GM19372 (cell line): ENCODE measurements at regions not wholly inside any gene's neighbourhood (a gene's known extent, or its start where the extent isn't known, plus 50 kb on each side); places are given as distances from the start of the nearest gene placed in this dataset.
A peak's percentile ranks its signal among the peaks of the same experiment; 100 is the strongest.
"Not testable (repeated sequence)": the region's sequence is repeated elsewhere in the genome, so short reads cannot be mapped to it uniquely, and the experiment has no call there.

Experiments
- ATAC-seq: cut with Tn5 transposase; IDR thresholded peaks from one replicate; pipeline ENCODE4 v1.9.1; 2021; ENCODE audit warnings: mild to moderate bottlenecking, low read depth, moderate library complexity; ENCODE audit not compliant: unreplicated experiment

DNA sequence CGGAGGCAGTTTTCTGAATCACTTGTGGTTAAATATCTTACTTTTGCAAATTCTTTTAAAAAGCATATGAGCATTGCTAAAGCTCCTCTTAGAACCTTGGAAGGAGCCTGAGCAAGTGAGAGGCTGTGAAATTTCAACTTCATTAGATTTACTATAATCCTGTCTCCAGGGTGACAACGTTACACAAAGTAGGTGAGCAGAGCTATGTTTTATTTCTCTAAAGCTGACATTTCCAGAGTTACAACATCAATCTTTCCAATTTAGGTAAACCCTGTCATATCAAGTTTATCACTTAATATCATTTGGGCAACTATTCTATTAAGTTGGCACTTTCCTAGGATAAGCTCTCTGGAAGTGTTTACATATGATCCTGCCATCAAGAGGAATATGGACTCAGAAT lies 544.9 kb upstream of the CBLB start:
- ATAC-seq, result no peak

DNA sequence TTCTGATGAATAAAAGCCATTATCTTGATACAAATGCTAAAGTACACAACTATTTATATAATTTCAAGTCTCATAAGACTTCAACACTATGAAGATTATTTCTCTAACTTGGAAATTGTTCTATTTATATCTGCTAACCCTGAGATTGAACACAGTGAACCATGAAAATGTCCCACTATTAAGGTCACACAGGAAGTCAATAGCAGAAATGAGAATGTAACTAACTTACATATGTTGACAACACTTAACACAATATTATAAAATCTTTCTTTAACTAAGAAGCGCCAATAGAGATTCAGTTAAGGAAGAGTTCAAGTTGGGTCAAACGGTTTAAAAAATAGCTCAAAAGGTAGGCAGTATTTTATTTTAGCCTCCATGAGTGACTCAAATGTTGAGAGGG lies 551.8 kb upstream of the CBLB start:
- ATAC-seq, result no peak

DNA sequence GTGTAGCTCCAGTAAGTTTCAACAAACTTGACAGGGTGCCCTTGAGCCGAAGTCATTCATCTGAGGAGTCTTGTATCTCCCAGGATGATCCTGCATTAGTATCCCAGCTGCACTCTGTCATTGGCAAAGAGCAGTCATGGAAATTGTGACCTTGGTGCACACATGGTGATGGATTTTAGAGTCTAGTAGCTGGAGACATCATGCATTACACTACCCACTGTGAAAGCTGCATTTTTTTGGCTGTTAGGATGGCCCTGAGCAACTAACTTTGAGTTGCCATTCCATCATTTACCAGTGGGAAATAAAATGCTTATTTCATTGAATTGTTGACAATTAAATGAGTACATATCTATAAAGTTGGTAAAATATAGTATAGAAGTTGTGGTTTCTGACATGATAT lies 552.6 kb upstream of the CBLB start:
- no peak for ATAC-seq

- ATAC-seq, result no peak
These were observed 553.1 kb upstream of the CBLB start for GRCh38 chr3:106421909-106422308.

DNA sequence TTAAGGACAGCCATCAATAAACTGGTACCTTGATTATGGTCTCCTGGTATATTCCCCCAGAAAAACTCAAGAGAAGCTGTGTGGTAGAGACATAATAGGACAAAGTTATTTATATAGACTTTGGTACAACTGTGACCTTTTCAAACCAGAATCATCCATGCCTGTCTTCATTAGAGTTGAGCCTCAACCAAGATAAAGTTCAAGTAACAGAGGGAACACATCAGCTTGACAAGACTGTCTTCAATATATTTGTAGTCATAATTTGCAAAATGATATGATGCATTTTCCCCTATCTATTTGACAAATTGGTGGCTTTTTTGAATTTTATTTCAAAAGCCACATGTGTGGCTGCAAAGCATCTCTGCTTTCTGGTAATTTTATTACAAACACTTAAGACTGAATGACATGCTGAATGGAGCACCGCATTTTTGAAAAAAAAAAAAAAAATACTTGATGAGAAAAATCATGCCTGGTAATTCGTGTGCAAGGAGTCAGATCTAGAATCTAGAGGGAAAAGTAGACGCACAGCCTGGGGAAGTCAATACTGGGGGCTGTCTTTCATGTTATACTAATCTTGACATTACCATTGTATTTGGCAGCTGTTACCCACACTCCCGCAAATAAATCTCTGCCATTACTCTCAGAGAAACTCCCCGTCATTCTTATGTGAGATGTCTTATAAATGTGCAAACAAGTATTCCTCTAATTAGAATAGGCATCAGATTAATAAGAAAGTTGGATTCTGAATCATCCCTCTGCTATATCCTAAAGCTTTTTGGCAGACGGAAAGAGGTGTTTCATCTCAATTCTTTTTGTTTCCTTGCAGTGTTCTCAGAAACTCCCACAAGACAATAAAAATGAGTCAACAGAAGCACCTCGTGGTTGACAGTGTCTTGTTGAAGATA lies 554.8 kb upstream of the CBLB start:
- no peak for ATAC-seq

DNA sequence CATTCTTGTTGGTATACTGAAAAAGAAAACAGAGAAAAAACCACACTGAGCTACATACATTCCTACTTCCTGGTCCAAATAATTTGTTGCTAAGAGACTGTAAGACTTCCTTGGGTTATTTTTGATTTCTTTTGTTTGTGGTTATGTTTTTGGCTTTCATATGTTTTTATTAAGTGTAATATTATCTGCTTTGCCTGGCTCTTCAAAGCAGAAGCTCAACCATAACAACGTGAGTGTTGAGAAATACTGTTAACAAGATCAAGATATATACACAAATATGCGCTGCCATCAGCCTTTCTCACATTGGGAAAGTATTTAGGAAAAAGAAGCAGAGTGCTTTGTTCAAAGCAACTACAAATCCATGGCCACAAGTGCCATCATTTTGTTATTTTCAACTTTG lies 556.2 kb upstream of the CBLB start:
- no peak for ATAC-seq

DNA sequence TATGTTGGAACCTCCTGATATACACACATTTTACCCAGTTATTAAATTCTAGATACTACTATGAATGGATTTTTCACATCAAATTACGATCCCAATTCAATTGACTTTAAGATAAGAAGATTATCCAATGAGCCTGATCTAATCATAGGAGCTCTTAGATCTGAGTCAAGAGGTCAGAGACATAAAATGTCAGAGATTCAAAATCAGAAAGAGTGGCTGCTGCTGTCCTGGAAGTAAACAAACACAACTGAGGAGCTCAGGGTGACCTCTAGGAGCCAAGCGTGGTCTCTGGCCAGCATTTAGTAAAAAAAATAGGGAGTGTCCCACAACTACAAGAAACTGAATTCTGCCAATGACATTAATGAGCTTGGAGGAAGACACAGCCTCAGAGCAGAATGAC lies 557.1 kb upstream of the CBLB start:
- ATAC-seq, result no peak

GRCh38 chr3:106428565-106428994 lies 559.8 kb upstream of the CBLB start:
- ATAC-seq, result no peak

GRCh38 chr3:106431721-106432120 lies 562.9 kb upstream of the CBLB start:
- ATAC-seq, result no peak

DNA sequence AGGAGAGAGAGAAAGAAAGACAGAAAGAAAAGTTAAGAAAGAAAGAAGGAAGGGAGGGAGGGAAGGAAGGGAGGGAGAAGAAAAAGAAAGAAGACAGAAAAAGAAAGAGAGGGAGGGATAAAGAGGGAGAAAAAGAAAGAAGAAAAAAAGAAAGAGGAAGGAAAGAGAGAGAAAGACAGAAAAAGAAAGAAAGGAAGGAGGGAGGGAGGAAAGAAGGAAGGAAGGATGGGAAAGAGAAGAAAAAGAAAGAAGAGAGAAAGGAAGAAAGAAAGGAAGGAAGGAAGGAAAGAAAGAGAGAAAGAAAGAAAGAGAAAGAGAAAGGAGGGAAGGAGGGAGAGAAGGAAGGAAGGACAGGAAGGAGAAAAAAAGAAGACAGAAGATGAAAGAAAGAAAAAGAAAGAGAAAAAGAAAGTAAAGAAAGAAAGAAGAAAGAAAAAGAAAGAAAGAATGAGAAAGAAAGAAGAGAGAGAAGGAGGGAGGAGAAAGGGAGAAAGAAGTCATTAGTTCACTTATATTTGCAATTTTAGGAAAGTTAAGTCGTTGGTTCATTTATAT lies 567.2 kb upstream of the CBLB start:
- ATAC-seq, result no peak

DNA sequence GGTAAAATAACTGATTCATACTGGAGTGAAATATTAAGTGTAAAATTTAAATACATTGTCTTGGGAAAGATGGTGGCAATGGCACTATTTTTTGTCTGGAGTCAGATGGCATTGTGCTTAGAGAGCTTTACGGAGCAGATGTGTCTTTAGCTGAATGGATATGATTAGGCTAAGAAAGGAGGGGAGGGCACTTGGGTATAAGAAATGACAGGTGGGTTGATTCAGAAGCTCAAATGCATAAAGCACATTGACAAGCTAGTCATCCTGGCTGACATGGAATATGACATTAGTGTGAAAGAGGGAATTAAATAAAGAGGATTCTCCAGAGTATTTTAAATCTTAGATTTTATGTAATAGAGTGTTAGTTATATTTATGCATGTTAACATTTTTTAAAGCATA lies 570.1 kb upstream of the CBLB start:
- ATAC-seq, result no peak

GRCh38 chr3:106440672-106441071 lies 571.9 kb upstream of the CBLB start:
- ATAC-seq, result no peak

DNA sequence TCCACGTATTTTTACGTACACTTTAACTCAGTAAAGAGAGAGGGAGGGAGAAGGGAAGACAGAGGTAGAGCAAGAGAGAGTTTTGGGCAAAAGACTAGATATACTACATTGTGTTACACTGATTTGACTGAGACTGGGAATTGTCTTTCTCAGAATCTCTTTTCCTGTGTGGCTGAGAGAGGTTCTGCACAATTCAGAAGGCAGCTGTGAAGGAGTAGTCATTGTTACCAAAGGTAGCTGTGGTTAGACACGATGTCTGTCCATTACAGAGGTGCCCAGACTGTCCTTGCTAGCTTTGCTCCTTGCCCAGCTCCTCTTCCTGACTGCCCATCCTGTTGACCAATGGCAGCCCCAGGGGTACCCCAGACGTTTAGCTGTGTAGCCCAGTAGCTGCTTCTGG lies 577.5 kb upstream of the CBLB start:
- no peak for ATAC-seq

DNA sequence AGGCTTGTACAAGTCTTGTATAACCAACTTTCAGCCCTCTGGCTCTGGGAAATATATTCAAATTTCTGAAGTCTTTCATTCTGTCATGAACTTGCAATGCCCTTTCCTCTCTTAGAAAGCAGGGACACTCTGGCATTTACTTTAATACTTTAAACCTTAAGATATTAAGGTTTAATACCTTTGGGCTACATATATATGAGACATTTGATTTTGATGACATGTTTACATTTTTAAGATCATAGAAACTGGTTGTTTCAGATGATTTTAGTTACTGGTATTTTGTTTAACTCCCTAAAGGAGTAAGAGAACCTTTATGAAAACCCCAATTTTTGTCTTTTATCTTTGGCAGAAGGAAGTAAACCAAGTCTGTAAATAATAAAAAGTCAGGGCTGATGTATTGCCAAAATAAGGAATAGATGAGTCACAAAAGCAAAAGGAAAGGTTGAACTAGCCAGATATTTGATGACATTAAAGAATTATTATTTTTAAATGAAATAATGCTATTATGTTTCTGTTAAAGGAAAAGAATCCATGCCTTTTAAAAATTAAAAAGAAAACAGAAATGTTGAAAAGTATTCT lies 579.0 kb upstream of the CBLB start:
- no peak for ATAC-seq

DNA sequence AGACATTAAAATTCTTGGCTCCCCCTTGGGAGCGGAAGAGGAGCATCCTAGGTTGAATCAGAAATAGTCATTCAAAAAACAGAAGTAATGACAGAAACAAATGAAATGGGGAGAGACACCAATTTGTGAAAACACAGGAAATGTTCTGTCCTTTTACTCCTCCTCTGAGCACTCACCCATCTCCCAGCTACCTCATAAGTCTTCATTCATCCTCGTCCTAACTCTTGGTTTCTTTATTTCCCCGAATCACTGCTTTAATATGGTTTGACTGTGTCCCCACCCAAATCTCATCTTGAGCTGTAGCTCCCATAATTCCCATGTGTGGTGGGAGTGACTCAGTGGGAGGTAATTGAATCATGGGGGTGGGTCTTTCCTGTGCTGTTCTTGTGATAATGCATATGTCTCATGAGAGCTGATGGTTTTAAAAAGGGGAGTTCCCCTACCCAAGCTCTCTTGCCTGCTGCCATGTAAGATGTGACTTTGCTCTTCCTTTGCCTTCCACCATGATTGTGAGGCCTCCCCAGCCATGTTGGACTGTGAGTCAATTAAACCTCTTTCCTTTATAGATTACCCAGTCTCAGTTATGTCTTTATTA lies 579.7 kb upstream of the CBLB start:
- ATAC-seq, result not testable (repeated sequence)

DNA sequence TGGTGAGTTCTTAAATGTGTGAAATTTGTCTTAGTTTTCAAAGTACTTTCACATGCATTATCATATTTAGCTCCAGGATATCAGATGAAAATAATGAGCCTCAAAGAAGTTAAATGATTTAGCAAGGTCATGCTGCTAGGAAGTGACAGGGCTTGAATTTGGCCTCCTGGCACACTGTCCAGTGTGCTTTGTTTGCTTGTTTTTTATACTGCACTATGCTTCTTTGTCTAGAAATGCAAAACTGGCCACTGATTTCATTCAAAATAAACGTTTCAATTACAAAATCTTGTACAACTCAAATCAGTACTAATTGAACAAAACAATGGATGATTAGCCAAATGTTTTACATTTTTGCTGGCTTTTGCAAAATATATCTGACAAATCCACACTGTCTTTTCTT lies 583.3 kb upstream of the CBLB start:
- ATAC-seq, result no peak

DNA sequence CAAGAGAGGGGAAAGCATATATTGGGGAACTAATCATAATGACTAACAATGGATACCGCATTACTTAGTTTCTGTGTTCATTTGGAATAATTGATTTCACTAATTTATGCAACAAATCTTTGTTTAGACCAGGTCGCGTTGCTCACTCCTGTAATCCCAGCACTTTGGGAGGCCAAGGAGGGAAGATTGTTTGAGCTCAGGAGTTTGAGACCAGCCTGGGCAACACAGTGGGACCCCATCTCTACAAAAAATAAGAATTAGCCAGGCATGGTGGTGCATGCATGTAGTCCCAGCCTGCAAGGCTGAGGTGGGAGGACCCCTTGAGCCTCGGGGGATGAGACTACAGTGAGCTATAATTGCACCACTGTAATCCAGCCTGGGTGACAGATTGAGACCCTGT lies 585.7 kb upstream of the CBLB start:
- ATAC-seq, result no peak

DNA sequence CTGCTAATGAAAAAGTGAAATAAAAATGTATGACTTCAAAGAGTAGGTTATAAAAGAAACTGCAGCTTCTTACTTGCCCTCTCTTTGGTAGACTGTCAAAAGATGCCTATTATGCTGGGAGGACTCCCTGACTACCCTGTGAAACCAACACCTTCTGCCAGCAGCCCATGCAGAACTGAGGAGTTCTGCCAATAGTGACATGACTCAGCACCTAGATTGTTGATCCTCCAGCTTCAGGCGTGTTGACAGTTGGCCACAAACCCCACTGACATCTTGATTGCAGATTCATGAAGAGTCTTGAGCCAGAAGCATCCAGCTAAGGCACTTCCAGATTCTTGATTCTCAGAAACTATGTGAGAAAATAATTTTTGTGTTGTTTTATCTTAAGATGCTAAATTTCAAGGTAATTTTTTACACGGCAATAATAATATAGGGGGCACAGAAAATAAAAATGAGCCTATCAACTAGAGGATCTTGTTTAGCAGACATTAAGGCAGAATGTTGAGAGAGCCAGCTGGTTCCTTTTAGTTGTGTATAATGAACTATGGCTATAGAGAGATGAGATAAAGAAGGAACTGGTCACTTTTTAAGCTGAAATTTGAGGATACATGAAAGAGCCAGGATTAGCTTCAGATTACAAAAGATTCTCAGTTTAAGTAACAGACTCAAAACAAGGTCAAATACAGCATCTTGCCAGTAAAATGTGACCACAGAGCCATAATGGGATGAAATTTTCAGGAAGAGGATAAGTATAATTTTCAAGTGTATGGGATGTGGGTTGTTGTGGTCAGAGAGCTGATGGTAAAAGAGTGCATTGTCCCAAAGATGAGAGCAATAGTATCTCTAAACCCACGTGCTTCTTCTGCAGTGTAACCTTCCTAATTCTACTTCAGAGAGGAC lies 588.7 kb upstream of the CBLB start:
- peak; percentile 93 for ATAC-seq

GRCh38 chr3:106458952-106459351 lies 590.1 kb upstream of the CBLB start:
- no peak for ATAC-seq

GRCh38 chr3:106466881-106467280 lies 598.1 kb upstream of the CBLB start:
- ATAC-seq, result no peak
